Common myeloid progenitor, CD34-positive (primary cell): ENCODE measurements at regions not wholly inside any gene's neighbourhood (a gene's known extent, or its start where the extent isn't known, plus 50 kb on each side); places are given as distances from the start of the nearest gene placed in this dataset.
A peak's percentile ranks its signal among the peaks of the same experiment; 100 is the strongest.

Experiments used
- CTCF ChIA-PET: fragments of 350-600 bp; sonication (Branson Sonifier 250); formaldehyde crosslinking; loops from one replicate; lab custom pipeline; 2021; ENCODE audit warnings: antibody characterized with exemption; lab: Charles Lee
- POLR2A ChIA-PET: fragments of 350-600 bp; sonication (Branson Sonifier 250); formaldehyde crosslinking; loops from one replicate; lab custom pipeline; 2021; ENCODE audit warnings: antibody characterized with exemption; lab: Charles Lee
- DNase-seq, 3 donors: peaks; one replicate each; pipeline versions ENCODE4 v3.0.0 to v3.0.0-alpha.2; 2013
- H3K27ac ChIP-seq, 2 experiments: 1 replicate in 1 of 2; 2 replicates in 1 of 2; pipeline ENCODE4 v1.7.0; 2013; ENCODE audit warnings: inconsistent platforms in 2 of 2, low read length in 2 of 2, mild to moderate bottlenecking in 2 of 2, low read depth in 1 of 2, moderate library complexity in 1 of 2; ENCODE audit not compliant: severe bottlenecking in 2 of 2, insufficient read depth in 1 of 2, poor library complexity in 1 of 2
- H3K27me3 ChIP-seq, 5 experiments: replicated peaks in 2 of 5; 1 replicate in 3 of 5; 2 replicates in 2 of 5; pipeline versions ENCODE4 v1.6.1 to v1.7.0; 2013; ENCODE audit warnings: low read length in 4 of 5, mild to moderate bottlenecking in 2 of 5, moderate library complexity in 2 of 5, inconsistent platforms in 1 of 5; ENCODE audit not compliant: insufficient read depth in 5 of 5, control insufficient read depth in 4 of 5
- H3K36me3 ChIP-seq, 4 experiments: 1 replicate in 2 of 4; 2 replicates in 2 of 4; pipeline versions ENCODE4 v1.6.1 to v1.7.0; 2013; ENCODE audit warnings: low read length in 3 of 4, control low read depth in 1 of 4, mild to moderate bottlenecking in 1 of 4; ENCODE audit not compliant: control insufficient read depth in 4 of 4, insufficient read depth in 4 of 4
- H3K4me1 ChIP-seq, 4 experiments: 1 replicate in 3 of 4; 2 replicates in 1 of 4; pipeline versions ENCODE4 v1.6.1 to v1.7.1; 2013; ENCODE audit warnings: low read length in 3 of 4, mild to moderate bottlenecking in 3 of 4, control low read depth in 1 of 4, inconsistent platforms in 1 of 4, moderate library complexity in 1 of 4; ENCODE audit not compliant: control insufficient read depth in 4 of 4, insufficient read depth in 4 of 4; ENCODE audit errors: control extremely low read depth in 1 of 4
- H3K4me3 ChIP-seq, 7 experiments: 1 replicate in 4 of 7; 2 replicates in 3 of 7; pipeline versions ENCODE4 v1.5.1 to v1.7.0; 2013; ENCODE audit warnings: mild to moderate bottlenecking in 7 of 7, low read length in 6 of 7, moderate library complexity in 6 of 7, inconsistent platforms in 2 of 7, low read depth in 2 of 7, control low read depth in 1 of 7; ENCODE audit not compliant: insufficient read depth in 4 of 7, control insufficient read depth in 1 of 7; ENCODE audit errors: extremely low read depth in 1 of 7
- H3K9me3 ChIP-seq, 5 experiments: 1 replicate in 4 of 5; 2 replicates in 1 of 5; pipeline versions ENCODE4 v1.6.1 to v1.7.1; 2013; ENCODE audit warnings: low read length in 4 of 5, mild to moderate bottlenecking in 2 of 5, inconsistent platforms in 1 of 5, low read depth in 1 of 5, moderate library complexity in 1 of 5; ENCODE audit not compliant: control insufficient read depth in 4 of 5, insufficient read depth in 2 of 5; ENCODE audit errors: control extremely low read depth in 1 of 5
- WGBS: methylation state at CpG from one replicate; pipeline ENCODE4 v1.1.5; 2013; ENCODE audit not compliant: insufficient coverage; 5-methylcytosine and 5-hydroxymethylcytosine counted together

DNA sequence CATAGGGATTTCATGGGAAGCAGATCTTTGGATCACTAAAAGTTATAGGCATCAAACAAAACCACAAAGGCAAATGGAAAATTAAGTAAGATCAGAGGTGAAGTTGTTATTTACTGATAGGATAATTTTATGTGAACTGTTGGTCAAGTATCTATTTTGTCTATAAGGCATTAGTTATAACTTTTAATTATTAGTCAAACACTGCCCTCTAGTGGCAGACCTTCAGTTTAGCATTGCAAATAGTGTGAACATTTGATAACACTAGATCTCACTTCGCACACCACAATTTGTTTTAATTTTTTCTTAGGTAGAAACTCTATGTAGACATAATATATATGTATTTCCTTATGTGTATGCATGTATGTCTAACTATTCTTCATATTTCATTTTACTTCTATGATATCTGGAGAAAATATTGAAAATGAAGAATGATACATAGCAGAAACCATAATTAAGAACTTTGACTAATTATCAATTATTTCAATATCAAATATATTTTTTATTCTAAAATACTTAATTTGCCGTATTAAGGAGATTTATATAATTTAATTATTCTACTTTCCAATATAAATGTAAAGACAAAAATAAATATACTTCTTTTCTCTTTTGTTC lies 214.5 kb upstream of the TACR3 start:
- Histone ChIP-seq H3K36me3 (no peaks in the 10 kb centered on the region), H3K4me3 (no peak overlapping the region), H3K27ac (no peak overlapping the region), H3K9me3 (no peaks in the 10 kb centered on the region), H3K27me3 (no peaks in the 10 kb centered on the region), H3K4me1 (no peaks in the 10 kb centered on the region)
- POLR2A ChIA-PET, result no interaction called here
- CTCF ChIA-PET, result interaction anchor here (1.5 kb wide), 1 partner anchor 12 kb away, joined by 3 read pairs; no protein-coding TSS in a partner anchor
- WGBS, result no CpG with 5 or more reads among the region's 2 CpGs
- peak; percentile 29 to 49 (median 34) for DNase-seq

GRCh38 chr4:103928370-103928769 lies 208.6 kb upstream of the TACR3 start:
- no peaks in the 10 kb centered on the region for H3K9me3 ChIP-seq
- POLR2A ChIA-PET, result no interaction called here
- WGBS, result no CpG with 5 or more reads among the region's 2 CpGs
- CTCF ChIA-PET, result interaction anchor here (2.4 kb wide), 1 partner anchor 15 kb away, joined by 8 read pairs; no protein-coding TSS in a partner anchor
- no peaks in the 10 kb centered on the region for H3K4me1 ChIP-seq
- no peak for DNase-seq
- H3K27me3 ChIP-seq, result no peaks in the 10 kb centered on the region
- no peaks in the 10 kb centered on the region for H3K36me3 ChIP-seq
- H3K27ac ChIP-seq, result no peak overlapping the region
- H3K4me3 ChIP-seq, result no peak overlapping the region

GRCh38 chr4:103923551-103923950 lies 203.8 kb upstream of the TACR3 start:
- WGBS, result no CpG with 5 or more reads among the region's 2 CpGs

DNA sequence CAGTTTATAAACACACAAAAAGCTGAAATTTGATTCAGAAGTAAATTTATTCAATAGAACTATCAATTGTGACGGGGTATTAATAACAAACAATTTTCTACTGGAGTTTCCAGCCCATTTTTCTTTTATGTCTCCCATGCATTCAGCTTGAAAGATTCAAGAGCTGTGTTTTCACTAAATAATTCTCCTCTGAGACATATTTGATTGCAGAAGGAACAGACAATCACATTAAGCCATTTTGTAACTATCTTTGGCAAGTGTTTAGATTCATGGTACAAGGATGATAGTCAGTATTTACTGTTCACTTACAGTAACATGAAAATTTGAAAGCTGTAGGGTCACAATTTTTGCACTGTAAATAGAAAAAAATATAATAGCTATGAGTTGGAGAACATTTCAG lies 198.4 kb upstream of the TACR3 start:
- ChIA-PET CTCF (no interaction called here), POLR2A (no interaction called here)
- Histone ChIP-seq H3K27me3 (peaks cover 0 to under 1% (median 0%) of the 10 kb centered on the region in 5 experiments), H3K4me3 (no peak overlapping the region), H3K27ac (no peak overlapping the region), H3K9me3 (no peaks in the 10 kb centered on the region), H3K4me1 (no peaks in the 10 kb centered on the region), H3K36me3 (no peaks in the 10 kb centered on the region)
- no CpG with 5 or more reads among the region's 1 CpG for WGBS
- DNase-seq, result no peak

More at GRCh38 chr4:103923551-103923950, 203.8 kb upstream of the TACR3 start:
- no peaks in the 10 kb centered on the region for H3K36me3 ChIP-seq
- ChIA-PET POLR2A (no interaction called here), CTCF (no interaction called here)
- H3K4me1 ChIP-seq, result no peaks in the 10 kb centered on the region
- H3K4me3 ChIP-seq, result no peak overlapping the region
- H3K27me3 ChIP-seq, result no peaks in the 10 kb centered on the region
- no peaks in the 10 kb centered on the region for H3K9me3 ChIP-seq
- no peak for DNase-seq
- no peak overlapping the region for H3K27ac ChIP-seq

DNA sequence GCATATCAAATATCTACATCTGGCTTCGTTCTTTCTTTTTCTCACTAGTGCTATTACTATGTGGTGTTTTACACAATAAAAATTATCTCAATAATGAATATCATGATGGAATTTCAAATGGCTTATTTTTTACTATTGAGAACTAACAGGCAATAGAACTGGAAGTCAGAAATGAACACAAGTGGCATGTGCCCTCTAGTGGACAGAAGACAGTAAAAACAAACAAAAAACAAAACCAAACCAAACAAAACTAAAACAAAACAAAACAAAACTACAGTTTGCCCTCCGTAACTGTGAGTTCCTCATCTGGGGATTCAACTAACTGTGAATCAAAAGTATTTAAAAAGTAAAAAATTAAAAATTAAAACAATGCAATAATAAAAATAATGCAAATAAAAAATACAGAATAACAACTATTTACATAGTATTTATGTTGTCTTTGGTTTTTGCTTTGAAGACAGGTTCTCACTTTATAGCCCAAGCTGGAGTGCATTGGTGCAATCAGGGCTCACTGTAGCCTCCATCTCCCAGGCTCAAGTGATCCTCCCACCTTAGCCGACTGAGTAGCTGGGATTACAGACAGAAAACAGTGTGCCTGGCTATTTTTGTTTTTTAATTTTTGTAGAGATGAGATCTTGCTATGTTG lies 195.6 kb upstream of the TACR3 start:
- peaks cover 0 to 2% (median 0%) of the 10 kb centered on the region in 5 experiments for H3K27me3 ChIP-seq
- H3K4me1 ChIP-seq, result no peaks in the 10 kb centered on the region
- H3K9me3 ChIP-seq, result no peaks in the 10 kb centered on the region
- no peak overlapping the region for H3K27ac ChIP-seq
- H3K36me3 ChIP-seq, result no peaks in the 10 kb centered on the region
- CTCF ChIA-PET, result interaction anchor here (0.9 to 2.6 kb wide), 2 partner anchors 13 to 18 kb away, joined by 3 to 8 read pairs; no protein-coding TSS in a partner anchor
- no CpG with 5 or more reads among the region's 3 CpGs for WGBS
- DNase-seq, result peak in 2 of 3 donors; percentile 25
- POLR2A ChIA-PET, result no interaction called here
- H3K4me3 ChIP-seq, result no peak overlapping the region

DNA sequence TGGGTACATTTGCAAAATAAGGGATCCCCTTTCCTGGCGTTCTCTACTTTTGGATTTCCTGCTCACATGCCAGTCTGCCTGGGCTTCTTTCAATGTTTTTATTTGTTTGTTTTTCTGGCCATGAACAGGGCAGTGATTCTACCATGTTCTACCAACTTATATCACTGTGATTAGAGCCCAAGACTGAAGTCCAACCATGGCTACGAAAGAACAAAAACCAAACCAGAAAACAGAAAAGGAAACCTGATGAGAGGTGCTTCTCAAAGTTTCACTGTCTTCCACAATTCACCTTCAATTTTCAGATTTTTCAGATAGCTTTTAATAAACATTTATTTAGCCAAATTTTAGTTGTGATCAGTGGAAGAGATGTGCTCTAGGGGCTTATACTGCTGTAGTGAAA lies 187.6 kb upstream of the TACR3 start:
- Histone ChIP-seq H3K27ac (no peak overlapping the region), H3K4me3 (no peak overlapping the region), H3K4me1 (no peaks in the 10 kb centered on the region), H3K36me3 (no peaks in the 10 kb centered on the region), H3K27me3 (no peaks in the 10 kb centered on the region), H3K9me3 (no peaks in the 10 kb centered on the region)
- DNase-seq, result no peak
- WGBS, result 100% methylated on average over 1 of the region's 2 CpGs
- CTCF ChIA-PET, result no interaction called here
- POLR2A ChIA-PET, result no interaction called here

DNA sequence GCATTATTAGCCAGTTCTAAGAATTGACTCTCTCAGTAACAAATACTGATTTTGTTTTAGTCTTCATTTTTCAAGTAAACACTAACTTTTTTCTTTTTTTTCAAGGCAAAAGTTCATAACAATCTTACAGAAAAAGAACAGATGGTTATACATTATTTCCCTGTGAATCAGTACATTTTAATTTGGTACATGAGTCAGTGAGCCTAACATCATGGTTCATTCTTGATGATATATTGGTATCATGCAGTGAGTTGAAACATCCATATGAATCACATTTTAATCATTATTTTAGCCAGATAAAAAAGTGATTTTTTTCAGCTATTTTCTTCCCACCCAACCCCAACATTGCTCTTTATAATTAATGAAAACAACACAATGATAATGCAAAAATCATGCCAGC lies 184.3 kb upstream of the TACR3 start:
- Histone ChIP-seq H3K36me3 (no peaks in the 10 kb centered on the region), H3K4me3 (no peak overlapping the region), H3K27me3 (no peaks in the 10 kb centered on the region), H3K9me3 (no peaks in the 10 kb centered on the region), H3K4me1 (no peaks in the 10 kb centered on the region), H3K27ac (no peak overlapping the region)
- ChIA-PET CTCF (no interaction called here), POLR2A (no interaction called here)
- no peak for DNase-seq
